ENCODE measurements at regions not wholly inside any gene's neighbourhood (a gene's known extent, or its start where the extent isn't known, plus 50 kb on each side); places are given as distances from the start of the nearest gene placed in this dataset.

- Histone ChIP-seq H3K4me1 (ENCODE audit: control insufficient read depth, insufficient read depth, low read length) (no peaks in the 10 kb centered on the region), H3K56ac (ENCODE audit: extremely low read depth, insufficient read depth, low read length) (no peak overlapping the region), H3K36me3 (ENCODE audit: control insufficient read depth, insufficient read depth, low read length) (no peaks in the 10 kb centered on the region), H3K9ac (ENCODE audit: low read depth, low read length) (no peak overlapping the region), H3K23ac (ENCODE audit: low read depth, low read length) (no peak overlapping the region), H2AK9ac (replicated peaks; ENCODE audit: low read depth, low read length, poor library complexity) (no peak overlapping the region), H4K20me1 (ENCODE audit: insufficient read depth, low read length) (no peaks in the 10 kb centered on the region), H3K27me3 (ENCODE audit: control insufficient read depth, insufficient read depth, low read length) (no peaks in the 10 kb centered on the region), H4K91ac (ENCODE audit: insufficient read depth, low read depth, low read length) (no peak overlapping the region), H3K4ac (ENCODE audit: low read depth, low read length) (no peak overlapping the region), H3K9me1 (ENCODE audit: insufficient read depth, low read length) (no peaks in the 10 kb centered on the region), H2BK120ac (ENCODE audit: low read depth, low read length) (no peak overlapping the region), H3K9me3 (ENCODE audit: control insufficient read depth, insufficient read depth, low read length) (no peaks in the 10 kb centered on the region), H2BK5ac (ENCODE audit: low read depth, low read length, poor library complexity, severe bottlenecking) (no peak overlapping the region), H3K27ac (ENCODE audit: insufficient read depth, low read length) (no peak overlapping the region), H3K4me2 (ENCODE audit: low read depth, low read length) (no peak overlapping the region), H3K79me1 (ENCODE audit: low read depth in 1 of 2, low read length in 2 of 2) (no peaks in the 10 kb centered on the region), H2BK20ac (ENCODE audit: low read depth, low read length) (no peak overlapping the region), H3K18ac (ENCODE audit: low read depth, low read length) (no peak overlapping the region), H2AFZ (replicated peaks; ENCODE audit: low read length, poor library complexity) (no peak overlapping the region), H4K8ac (ENCODE audit: low read depth in 2 of 2, low read length in 2 of 2) (no peak overlapping the region), H4K5ac (ENCODE audit: low read depth, low read length) (no peak overlapping the region), H3K14ac (replicated peaks; ENCODE audit: low read depth, low read length) (no peak overlapping the region), H2BK15ac (ENCODE audit: low read depth, low read length) (no peak overlapping the region), H3K4me3 (ENCODE audit: insufficient read depth, low read depth, low read length) (no peak overlapping the region), H2AK5ac (ENCODE audit: low read depth, low read length) (no peak overlapping the region)
- TF ChIP-seq FOS (IDR thresholded peaks at IDR 0.05; ENCODE audit: low read depth, low read length) (no peak), SMC3 (IDR thresholded peaks at IDR 0.05; ENCODE audit: low read depth, low read length) (no peak), MAZ (IDR thresholded peaks at IDR 0.05; ENCODE audit: borderline replicate concordance, low read depth, low read length) (no peak), CEBPB (IDR thresholded peaks at IDR 0.05; ENCODE audit: low read depth, low read length) (no peak), POLR2A (IDR thresholded peaks at IDR 0.05; ENCODE audit: low read depth, low read length) (no peak), MXI1 (IDR thresholded peaks at IDR 0.05; ENCODE audit: borderline replicate concordance, low read depth, low read length) (no peak), MAFK (IDR thresholded peaks at IDR 0.05; ENCODE audit: low read depth, low read length) (no peak), RAD21 (IDR thresholded peaks at IDR 0.05; ENCODE audit: low read length) (no peak)
- TF ChIP-seq, protein P1, sequence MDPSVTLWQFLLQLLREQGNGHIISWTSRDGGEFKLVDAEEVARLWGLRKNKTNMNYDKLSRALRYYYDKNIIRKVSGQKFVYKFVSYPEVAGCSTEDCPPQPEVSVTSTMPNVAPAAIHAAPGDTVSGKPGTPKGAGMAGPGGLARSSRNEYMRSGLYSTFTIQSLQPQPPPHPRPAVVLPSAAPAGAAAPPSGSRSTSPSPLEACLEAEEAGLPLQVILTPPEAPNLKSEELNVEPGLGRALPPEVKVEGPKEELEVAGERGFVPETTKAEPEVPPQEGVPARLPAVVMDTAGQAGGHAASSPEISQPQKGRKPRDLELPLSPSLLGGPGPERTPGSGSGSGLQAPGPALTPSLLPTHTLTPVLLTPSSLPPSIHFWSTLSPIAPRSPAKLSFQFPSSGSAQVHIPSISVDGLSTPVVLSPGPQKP (IDR thresholded peaks at IDR 0.05; ENCODE audit: borderline replicate concordance, low read depth, low read length): no peak
- TF ChIP-seq, protein P2, sequence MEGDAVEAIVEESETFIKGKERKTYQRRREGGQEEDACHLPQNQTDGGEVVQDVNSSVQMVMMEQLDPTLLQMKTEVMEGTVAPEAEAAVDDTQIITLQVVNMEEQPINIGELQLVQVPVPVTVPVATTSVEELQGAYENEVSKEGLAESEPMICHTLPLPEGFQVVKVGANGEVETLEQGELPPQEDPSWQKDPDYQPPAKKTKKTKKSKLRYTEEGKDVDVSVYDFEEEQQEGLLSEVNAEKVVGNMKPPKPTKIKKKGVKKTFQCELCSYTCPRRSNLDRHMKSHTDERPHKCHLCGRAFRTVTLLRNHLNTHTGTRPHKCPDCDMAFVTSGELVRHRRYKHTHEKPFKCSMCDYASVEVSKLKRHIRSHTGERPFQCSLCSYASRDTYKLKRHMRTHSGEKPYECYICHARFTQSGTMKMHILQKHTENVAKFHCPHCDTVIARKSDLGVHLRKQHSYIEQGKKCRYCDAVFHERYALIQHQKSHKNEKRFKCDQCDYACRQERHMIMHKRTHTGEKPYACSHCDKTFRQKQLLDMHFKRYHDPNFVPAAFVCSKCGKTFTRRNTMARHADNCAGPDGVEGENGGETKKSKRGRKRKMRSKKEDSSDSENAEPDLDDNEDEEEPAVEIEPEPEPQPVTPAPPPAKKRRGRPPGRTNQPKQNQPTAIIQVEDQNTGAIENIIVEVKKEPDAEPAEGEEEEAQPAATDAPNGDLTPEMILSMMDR (conservative IDR thresholded peaks at IDR 0.05; ENCODE audit: low read depth, low read length): no peak
- ATAC-seq (ENCODE audit: low read depth) (no peak), DNase-seq (no peak)
- POLR2A ChIA-PET (ENCODE audit: unreplicated experiment): no interaction called here
- no CpG with 5 or more reads among the region's 16 CpGs for WGBS, 2 experiments (ENCODE audit: extremely low coverage in 2 of 2, insufficient read length in 1 of 2)
- CTCF ChIA-PET: no interaction called here
- no TSS peak for BruUV-seq (replicated peaks)
- in situ Hi-C loops (cut with MboI; ENCODE audit: low sequenced_read_pairs) (no loop called here), dilution Hi-C loops (cut with HindIII; ENCODE audit: low sequenced_read_pairs, unreplicated experiment) (no loop called here), intact Hi-C loops (cut with micrococcal nuclease) (no loop called here)
These were observed 603.3 kb downstream of the PCDH18 start for GRCh38 chr4:136928957-136929411.

All from IMR-90 (cell line).